ENCODE measurements at regions not wholly inside any gene's neighbourhood (a gene's known extent, or its start where the extent isn't known, plus 50 kb on each side); places are given as distances from the start of the nearest gene placed in this dataset.

DNA sequence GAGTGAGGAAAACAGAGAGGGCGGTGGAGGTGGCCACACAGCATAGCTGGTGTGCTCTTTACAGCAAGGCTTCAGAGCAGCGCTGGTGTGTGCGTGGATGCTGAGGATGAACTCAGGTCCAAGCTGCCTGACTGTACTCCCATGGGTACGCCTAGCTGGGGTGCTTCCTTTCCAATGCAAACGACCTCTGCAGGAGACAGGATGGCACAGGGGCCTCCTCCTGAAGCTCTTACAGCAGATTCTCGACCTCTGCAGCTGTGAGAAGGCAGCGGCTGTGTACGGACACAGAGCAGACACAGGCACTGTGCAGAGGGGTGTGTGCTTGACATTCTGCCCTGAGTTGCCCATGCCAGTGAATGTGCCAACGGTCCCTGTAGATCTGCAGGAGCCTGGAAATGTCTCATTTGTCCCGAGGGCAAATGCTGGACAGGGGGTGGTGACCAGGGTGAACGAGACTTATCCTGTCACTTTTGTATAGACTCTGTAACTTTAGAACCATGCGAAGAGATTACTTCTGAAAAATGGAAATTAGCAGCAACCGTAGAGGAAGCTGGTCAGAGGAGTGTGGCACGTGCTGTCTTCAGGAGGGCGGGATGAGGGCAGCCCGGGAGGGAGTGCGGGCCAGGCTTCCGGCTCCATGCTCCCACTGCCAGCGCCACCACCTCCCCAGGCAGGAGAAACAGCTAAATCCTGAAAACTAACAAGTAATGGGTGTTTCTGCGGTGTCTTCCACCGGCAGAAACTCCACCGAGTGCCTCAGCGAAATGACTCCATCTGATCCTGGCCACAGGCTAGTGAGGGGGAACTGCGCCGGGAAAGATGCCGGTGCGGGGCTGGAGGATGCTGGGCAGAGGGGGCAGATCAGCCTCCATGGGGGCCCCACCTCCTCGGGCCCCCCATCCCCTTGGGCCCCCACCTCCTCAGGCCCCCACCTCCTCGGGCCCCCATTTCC, 120.9 kb upstream of the RPS6KA2 start:
- no peak for DNase-seq

GRCh38 chr6:166745801-166746668, 119.0 kb upstream of the RPS6KA2 start:
- DNase-seq, result no peak

GRCh38 chr6:166744223-166745134, 117.4 kb upstream of the RPS6KA2 start:
- DNase-seq, result no peak

DNA sequence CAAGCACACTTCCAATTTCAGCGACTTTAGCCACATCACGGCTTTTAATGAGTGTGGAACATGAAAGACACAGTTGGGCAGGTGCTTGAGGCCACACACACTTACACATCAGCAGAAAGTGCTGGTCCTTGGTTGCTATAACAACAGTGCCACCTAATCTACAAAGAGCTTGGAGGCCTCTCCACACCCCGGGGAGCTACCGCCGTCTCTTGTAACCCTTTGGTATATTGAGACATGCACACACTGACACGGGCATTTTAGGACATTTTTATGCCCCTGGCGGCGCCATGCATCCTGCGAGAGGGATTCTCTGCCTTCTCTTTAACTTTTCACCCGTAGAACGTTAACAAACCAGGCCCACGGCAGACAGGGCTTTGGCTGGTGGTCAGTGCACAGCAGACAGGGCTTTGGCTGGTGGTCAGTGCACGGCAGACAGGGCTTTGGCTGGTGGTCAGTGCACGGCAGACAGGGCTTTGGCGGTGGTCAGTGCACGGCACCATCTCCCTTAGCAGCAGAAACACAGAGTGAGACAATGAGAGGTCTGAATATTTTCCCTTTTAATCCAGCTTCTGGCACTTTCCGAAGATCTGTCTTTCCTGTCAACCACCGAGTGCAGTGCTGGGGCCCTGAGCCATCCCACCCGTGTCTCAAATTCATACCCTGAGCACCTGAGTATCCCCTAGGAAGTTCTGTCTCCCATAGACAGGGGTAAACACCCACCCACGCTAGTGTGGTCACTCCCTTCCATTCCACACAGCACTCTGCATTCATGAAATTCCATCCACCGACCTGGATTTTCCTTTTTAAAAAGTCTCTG, 116.6 kb upstream of the RPS6KA2 start:
- no peak for DNase-seq

GRCh38 chr6:166742981-166743380, 115.9 kb upstream of the RPS6KA2 start:
- no peak for DNase-seq

GRCh38 chr6:166739976-166740318, 112.9 kb upstream of the RPS6KA2 start:
- no peak for DNase-seq

DNA sequence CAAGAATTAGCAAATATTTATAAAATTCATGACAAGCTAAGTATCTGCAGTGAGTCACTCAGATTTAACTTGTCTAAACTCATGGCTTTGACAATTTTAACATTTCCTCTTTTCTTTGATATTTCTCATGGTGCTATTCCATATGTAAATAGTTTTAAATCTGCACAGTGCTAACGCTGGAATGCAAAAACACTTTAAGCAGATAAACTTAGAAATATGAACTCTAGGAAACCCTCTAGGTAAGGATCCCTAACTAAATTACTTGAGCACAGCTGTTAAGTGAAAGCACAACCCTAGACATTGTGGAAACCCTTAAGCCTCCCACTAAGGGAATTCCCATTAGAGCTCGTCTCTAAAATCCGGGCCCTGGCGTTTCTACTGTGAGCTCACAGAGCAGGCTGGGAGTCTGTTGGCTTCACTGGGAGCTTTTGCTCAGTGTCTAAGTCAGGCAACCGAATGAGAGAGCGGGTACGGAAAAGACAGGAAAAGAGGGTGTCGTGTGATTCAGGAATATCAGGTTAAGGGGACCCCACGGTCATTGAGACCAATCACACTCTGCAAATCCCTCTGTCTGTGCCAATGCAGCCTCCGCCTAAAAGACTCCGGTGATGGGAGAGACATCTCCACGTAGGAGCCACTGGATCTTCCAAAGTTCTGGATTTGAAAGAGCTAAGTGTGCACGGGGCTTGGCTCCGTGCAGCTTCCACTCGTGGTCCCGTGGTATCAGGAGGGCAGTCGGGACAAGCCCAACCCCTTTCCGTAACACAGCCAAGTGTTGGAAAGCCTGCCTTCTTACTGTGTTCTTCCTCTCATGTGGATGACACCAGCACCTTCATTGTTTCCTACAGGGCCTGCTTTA, 112.3 kb upstream of the RPS6KA2 start:
- DNase-seq, result no peak

DNA sequence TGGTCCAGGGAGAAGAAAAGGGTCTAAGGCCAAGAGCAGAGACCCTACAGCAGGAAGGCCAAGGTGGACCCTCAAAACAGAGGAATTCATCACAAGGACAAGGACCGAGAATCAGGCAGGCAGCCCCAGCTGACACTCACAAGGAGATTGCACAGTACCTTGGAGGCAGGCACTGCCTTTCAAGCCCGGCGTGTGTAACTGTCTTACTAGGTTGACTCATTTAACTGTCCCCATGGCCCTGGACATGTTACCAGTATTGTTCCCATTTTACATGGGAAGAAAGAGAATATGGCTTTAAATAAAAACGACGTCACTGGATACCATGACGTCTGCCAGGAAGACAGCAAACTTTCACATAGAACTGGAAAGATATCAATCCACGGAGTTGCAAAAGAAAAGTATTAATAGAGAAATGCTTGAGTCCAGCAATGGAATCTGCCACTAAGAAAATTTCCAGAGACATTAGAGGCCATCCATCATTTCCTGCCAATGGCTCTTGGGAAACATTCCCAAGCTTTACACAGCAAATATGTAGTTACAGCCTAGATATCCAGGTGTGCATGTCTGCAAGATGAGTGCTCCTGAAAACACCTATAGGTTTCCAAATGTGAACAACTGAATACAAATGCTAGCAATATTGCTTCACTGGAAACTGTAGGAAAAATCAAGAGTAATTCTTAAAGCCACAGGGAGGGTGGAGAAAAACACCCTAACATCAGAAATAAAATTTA, 111.5 kb upstream of the RPS6KA2 start:
- DNase-seq, result no peak

GRCh38 chr6:166737261-166737660, 110.2 kb upstream of the RPS6KA2 start:
- no peak for DNase-seq

GRCh38 chr6:166736634-166737033, 109.6 kb upstream of the RPS6KA2 start:
- DNase-seq, result no peak

DNA sequence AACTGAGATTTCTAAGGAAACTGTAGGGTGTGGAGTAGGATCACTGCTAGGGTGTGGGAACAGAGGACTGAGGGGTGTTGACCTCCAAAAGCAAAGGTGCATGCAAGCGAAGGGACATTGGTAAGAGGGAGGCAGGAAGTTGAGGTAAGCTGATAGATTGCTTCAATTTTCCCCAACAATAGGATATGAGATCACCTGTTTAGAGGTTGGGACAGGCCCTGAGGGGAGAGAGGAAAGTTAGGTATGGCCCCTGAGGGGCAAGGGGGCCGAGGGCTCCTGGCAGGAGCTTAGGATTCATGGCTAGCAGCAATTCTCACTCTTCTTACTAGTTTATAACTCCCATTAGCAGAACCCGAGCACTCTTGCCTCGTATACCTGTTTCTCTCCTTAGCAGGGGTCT, 106.8 kb upstream of the RPS6KA2 start:
- no peak for DNase-seq

GRCh38 chr6:166729658-166730057, 102.6 kb upstream of the RPS6KA2 start:
- no peak for DNase-seq

GRCh38 chr6:166728884-166729530, 102.0 kb upstream of the RPS6KA2 start:
- no peak for DNase-seq

DNA sequence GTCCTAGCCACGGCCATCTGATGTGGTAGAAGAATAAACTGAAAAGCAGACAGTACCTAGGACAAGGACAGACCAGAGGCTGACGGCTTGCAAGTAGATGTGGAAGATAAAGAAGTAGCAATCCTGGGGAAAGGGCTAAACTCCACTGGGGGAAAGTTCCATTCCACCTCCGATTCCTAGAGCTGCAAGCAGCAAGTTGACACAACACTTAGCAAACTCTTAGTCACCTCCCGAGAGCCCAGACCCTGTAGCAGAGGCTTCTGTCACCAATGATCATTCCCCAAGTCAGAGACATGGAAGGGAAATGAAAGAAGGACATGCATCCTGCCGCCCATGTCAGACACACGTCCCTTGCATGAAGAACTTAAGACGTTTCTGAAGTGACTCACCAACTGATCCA, 99.2 kb upstream of the RPS6KA2 start:
- DNase-seq, result no peak

DNA sequence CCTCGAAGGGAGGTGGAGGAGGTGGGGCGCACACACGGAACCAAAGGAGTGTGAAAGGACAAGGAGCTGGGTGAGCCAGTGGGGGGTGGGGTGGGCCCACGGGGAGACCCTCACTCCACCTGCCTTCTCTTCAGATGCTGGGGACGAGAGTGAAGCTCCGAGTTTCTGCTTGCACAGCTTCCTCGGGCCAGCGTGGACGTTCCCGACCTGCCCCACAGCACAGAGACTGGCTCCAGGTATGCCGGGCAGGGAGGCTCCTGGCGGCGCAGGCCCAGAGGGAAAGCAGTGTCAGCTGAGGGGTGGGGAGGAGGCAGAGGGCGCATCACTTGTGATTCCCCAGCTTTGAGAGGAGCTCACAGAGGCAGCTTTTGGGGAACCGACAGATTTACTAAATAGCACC, 98.5 kb upstream of the RPS6KA2 start:
- DNase-seq, result no peak

GRCh38 chr6:166724576-166724975, 97.5 kb upstream of the RPS6KA2 start:
- no peak for DNase-seq

- no peak for DNase-seq
Measured at GRCh38 chr6:166722785-166723184, 95.7 kb upstream of the RPS6KA2 start.

GRCh38 chr6:166721576-166721975, 94.5 kb upstream of the RPS6KA2 start:
- no peak for DNase-seq

DNA sequence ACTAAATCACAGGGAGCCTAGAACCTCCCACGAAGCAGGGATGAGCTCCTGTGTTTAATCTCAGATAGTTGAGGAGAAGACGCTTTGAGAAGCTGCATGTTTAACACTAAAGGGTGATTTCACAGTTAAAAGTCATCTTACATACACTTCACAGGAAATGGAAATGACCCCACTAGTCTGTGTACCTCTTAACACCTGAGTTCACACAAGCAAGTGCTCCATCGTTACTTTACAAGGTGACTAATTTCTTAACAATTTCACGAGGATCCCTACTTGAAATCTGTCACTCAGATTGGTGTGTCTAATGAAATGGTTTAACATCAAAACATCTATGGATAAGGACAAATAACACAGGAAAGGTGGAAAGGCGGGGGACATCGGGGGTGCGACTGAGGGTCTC, 93.8 kb upstream of the RPS6KA2 start:
- DNase-seq, result no peak

- DNase-seq, result no peak
Measured at GRCh38 chr6:166719019-166719418, 92.0 kb upstream of the RPS6KA2 start.
